GM19238 (cell line): ENCODE measurements at regions not wholly inside any gene's neighbourhood (a gene's known extent, or its start where the extent isn't known, plus 50 kb on each side); places are given as distances from the start of the nearest gene placed in this dataset.
"Not testable (repeated sequence)": the region's sequence is repeated elsewhere in the genome, so short reads cannot be mapped to it uniquely, and the experiment has no call there.

Experiments used
- DNase-seq: peaks from one replicate; pipeline ENCODE4 v3.0.0; 2011; ENCODE audit warnings: low spot score; ENCODE audit not compliant: insufficient read length

DNA sequence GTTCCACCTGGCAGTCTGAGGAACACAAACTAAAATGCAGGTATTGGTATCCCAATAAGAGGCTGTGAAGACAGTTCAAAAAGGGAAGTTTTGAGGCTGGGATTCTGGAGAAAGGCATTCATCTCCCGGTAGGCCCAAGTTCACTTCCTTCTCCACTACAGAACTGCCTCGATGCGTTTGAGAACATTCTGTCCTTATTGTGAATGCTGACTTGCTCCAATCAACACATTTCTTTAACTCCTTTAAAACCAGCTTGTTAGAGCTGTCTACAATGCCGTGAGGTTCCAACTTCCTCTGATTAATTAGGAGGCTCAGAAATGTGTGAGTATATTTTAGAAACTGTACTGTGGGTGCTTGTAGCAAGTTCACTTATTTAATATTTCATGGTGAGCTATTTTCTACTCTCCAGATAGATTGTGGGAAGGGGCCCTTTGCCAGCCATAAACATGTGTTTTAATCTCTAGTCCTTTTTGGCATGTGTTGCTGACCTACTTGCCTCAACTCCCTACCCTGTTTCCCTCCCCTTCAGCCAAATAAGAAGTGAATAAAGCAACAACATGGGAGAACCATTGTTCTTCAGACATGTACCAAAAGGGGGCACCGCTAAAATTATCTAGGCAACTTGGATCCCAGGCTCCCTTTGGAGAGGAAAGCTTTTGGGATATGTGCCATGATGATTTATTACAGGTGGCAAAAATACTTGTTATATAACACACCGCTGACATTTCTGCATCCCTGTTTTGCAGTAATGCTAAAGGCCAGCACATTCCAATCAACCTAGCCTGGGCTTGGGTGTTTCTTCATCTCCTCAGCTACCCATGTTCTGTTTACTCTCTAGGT, 245.6 kb downstream of the BLID start:
- DNase-seq: no peak

DNA sequence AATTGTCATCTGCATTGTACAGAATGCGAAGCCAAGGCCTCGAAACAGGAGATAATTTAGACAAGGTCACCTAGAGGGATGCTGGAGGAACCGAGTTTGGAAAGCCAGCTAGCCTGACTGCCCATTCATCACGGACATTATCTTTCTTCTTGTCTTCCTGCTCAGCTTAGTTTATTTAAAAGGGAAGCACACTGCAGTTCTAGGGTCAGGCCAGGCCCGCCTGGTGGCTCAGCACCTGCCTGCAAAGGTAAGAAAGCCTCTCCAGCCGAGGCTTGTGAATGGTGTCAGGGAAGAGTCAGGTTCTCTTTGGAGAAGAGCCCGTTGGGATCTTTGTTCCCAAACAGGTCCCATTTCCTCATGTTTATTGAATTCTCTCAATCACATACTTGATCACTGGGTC, 246.5 kb downstream of the BLID start:
- no peak for DNase-seq

- no peak for DNase-seq
Measured at GRCh38 chr11:121866754-121867153, 249.3 kb downstream of the BLID start.

DNA sequence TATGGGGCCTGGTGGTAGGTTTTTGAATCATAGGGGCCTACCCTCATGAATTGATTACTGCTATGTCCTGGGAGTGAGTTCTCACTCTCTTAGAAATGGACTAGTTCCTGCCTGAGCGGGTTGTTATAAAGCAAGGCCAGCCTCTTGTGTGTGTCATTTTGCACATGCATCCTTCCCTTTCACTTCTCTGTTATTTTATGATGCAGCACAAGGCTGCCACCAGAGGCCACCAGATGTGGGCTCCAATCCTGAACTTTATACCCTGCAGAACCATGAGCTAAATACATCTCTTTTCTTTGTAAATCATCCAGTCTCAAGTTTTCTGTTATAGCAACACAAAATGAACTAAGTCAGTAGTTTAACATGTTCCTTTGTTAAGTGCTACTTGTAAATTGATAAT, 251.4 kb downstream of the BLID start:
- no peak for DNase-seq

DNA sequence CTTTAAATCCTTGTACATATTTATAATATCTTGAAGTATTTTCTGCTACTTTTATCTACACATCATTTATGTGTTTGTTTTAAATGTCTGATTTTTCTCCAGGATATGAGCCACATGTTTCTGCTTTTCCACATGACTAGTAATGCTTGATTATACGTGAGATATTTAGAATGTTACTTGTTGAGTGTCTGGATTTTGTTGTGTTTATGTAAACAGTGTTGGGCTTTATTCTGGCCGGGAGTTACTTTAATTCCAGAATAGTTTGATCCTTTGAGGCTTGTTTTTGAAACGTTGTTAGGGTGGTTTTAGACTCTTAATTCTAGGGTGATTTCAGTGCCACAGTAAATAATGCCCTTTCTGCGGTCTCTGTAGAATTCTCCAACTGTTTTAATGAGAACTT, 252.9 kb downstream of the BLID start:
- DNase-seq: no peak

- DNase-seq: not testable (repeated sequence)
Measured at GRCh38 chr11:121855138-121855537, 260.9 kb downstream of the BLID start.

DNA sequence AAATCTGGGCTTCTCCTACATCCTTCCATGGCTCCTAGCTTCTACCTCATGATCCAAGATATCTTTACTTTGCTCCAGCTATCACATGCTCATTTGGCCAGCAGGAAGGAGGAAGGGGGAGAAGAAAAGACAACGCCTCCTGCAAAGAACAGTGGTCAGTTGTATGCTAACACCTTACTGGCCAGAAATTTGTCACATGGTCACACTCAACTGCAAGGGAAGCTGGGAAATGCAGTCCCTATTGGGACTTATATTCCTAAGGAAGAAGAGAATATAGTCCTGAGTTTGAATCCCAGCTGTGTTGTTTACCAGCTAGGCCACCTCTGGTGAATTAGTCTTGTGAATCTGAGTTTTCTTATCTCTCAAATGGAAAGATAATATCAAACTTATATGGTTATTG, 272.0 kb downstream of the BLID start:
- no peak for DNase-seq

GRCh38 chr11:121842192-121842585, 273.8 kb downstream of the BLID start:
- no peak for DNase-seq

GRCh38 chr11:121841487-121842191, 274.4 kb downstream of the BLID start:
- no peak for DNase-seq

DNA sequence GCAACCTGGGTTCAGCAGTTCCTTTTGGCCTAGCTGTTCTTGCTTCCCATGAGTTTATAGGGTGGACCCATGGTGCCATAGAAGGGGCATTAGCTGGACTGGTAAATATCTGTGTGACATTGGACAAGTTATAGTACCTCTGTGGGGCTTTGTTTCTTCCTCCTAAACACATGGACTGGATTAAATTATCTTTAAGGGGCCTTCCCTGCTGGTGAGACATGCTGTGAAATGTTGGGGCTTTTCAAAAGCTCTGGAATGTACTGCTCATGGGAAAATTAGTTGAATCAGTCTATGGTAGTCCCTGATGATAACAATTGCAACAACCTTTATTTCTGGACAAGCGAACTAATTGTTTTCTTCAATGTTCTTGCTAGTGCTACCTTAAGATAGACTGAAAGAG, 276.2 kb downstream of the BLID start:
- DNase-seq: no peak

DNA sequence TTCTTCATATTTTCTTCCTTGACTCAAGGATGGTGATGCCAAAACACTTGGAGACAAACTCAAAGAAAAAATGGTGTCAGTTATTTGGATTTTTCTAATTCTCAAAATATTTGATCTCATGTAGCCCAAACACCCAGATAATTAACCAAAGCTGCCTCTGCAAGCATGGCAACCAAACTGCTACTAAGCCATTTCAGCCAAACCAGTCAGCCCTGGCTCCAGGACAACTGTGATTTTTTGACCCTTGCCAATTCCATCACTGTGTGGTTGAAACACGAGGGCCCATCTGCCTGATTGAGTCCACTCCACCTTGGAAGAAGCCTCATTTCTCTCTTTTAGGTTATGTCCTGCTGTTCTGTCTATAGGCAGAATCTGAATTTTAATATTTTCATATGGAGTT, 277.4 kb downstream of the BLID start:
- DNase-seq: no peak

DNA sequence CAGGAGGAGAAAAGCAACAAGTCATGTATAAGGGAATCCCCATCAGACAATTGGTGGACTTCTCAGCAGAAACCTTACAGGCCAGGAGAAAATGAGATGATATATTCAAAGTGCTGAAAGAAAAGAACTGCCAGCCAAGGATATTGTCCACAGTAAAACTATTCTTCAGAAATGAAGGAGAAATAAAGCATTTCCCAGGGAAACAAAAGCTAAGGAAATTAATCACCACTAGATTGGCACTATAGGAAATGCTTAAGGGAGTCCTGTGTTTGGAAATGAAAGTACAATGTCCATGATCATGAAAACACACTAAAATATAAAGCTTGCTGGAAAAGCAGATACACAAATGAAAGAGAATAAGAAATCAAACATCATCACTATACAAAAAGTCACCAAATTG, 282.0 kb downstream of the BLID start:
- no peak for DNase-seq

DNA sequence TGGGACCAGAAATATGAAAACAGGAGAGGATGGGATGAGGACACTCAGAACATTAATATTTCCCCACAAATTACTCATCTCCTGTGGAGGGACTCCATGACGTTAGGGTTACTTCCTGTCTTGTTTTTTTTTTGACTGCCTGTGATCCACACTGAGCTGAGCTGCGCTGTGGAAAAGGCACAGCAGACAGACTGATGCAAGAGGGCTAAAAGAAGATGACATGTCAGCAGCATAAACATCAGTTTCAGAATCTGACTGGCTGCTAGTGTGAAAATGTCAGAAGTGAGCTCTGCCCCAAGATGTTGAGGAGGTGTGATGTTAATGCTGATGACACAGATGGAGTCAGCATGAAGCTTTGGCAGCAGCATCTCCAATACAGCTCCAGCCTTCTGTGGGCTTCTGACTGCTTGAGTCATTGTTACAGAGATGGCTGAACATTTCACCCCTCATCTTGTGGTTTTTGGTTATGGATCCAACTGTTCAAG, 286.8 kb downstream of the BLID start:
- DNase-seq: no peak

GRCh38 chr11:121814962-121815361, 301.1 kb downstream of the BLID start:
- no peak for DNase-seq

- DNase-seq: no peak
Measured at GRCh38 chr11:121814296-121814695, 301.7 kb downstream of the BLID start.

DNA sequence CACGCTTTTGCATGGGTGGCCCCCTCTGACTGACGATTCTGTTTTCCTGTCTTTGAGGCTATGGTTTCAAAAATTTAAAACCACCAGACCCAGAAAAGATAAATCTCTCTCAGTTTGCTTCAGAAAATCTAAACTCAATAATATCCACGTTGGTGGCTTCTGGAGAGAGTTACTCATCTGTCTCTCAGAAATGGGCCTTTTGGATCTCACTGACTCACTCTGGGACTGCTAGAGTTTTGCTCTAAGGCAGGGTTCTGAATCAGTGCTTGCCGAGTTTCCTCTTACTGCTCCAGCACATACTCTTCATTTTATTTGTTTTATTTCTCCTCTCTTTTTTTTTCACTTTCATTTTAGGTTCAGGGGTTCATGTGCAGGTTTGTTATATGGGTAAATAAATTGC, 305.7 kb downstream of the BLID start:
- no peak for DNase-seq

DNA sequence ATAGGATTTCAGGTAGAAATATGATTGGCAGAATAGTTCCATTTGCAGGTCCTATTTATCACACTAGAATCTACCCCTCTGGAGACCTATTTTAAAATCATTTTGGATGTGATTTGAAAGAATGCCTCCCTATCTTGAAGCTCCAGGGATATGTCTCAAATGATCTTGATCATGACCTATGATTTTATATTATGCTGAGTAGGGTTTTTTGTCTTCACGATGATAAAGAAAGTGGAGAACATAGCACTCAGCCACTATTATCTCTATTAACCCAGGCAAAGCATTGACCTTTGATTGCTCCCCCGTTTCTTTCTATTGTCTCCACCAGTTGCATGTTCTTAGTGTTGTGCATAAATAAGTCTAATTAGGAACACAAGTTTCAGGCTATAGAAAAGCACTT, 307.9 kb downstream of the BLID start:
- no peak for DNase-seq

DNA sequence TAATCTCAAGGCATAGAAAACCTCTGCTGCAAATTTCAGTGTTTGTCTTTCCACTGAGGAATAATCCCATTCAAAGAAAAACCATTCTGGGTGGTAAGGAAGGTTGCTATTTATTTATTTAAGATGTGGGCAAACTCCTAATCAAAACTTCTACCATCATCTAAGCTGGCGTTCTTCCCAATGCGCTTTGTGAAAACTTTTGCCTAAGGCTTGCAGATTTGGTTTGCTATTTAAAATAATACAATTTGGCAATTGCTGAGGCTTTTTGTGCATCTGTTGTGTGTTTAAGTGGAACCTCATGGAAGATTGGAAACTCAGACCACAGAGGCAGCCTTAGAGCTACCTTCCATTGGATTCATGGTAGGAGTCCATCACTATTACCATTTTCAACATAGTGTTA, 309.0 kb downstream of the BLID start:
- no peak for DNase-seq

GRCh38 chr11:121802542-121802941, 313.5 kb downstream of the BLID start:
- DNase-seq: no peak

DNA sequence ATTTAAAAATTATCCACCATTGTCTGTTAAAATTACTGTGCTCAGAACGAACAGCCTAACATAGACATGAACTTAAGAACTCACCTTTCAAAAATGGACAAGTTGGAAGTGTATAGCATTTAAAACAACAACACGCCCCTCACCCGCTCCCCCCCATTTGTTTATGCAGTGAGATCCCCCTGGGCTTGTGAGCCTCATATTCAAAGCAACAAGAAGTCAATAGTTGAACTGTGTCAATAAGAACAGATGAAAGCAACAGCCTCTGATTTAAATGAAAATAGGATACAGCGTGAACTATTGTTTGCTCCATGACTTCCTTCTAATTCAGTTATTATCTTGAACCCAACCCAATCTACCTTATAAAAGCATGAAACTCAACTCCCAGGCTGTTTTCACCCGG, 314.2 kb downstream of the BLID start:
- no peak for DNase-seq

- DNase-seq: no peak
Measured at GRCh38 chr11:121801394-121801748, 314.6 kb downstream of the BLID start.

DNA sequence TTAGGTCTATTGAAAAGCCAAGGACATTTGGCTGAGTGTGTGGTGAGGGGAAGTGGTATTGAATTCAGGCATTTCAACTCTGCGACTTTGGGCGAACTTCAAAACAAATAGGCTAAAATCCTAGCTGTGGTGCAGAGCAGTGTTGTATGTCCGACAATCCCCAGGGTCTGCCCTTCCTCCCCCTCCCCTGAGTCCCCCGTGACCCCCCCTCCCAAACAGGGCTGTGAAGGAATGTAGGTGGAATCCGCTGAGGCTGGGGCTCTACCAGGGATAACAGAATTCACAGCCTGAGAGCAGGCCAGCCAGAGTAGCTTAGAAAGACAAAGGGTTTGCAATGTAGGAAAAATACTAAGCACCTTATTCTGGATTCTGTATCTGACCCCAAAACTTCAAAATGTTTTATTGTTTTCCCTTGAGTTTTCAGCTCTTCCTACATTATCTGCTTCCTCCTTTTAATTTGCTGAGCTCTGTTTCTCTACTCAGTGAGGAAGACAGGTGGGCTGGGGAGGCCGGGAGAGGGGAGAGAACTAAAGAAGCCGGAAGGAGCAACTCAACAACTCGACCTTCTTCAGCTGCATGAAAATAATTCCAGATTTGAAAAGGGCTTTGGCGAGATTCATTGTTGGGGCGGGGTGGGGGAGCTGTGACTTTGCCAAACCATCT, 315.2 kb downstream of the BLID start:
- no peak for DNase-seq
